NCI-H774 (cell line): ENCODE measurements at regions not wholly inside any gene's neighbourhood (a gene's known extent, or its start where the extent isn't known, plus 50 kb on each side); places are given as distances from the start of the nearest gene placed in this dataset.

Experiments
- DNase-seq: peaks from one replicate; lab custom pipeline; 2025; lab: John Stamatoyannopoulos, UW

- DNase-seq, result no peak
Measured at GRCh38 chr17:72208832-72209231, 88.0 kb downstream of the SOX9 start.

GRCh38 chr17:72212041-72212440 lies 91.2 kb downstream of the SOX9 start:
- no peak for DNase-seq

- DNase-seq, result no peak
Measured at GRCh38 chr17:72215490-72215889, 94.7 kb downstream of the SOX9 start.

GRCh38 chr17:72215928-72216327 lies 95.1 kb downstream of the SOX9 start:
- no peak for DNase-seq

GRCh38 chr17:72219137-72219823 lies 98.5 kb downstream of the SOX9 start:
- no peak for DNase-seq

GRCh38 chr17:72219824-72220493 lies 99.1 kb downstream of the SOX9 start:
- no peak for DNase-seq

GRCh38 chr17:72222661-72223380 lies 102.0 kb downstream of the SOX9 start:
- no peak for DNase-seq

GRCh38 chr17:72223866-72224291 lies 103.1 kb downstream of the SOX9 start:
- DNase-seq, result no peak

GRCh38 chr17:72226322-72226721 lies 105.5 kb downstream of the SOX9 start:
- no peak for DNase-seq

- no peak for DNase-seq
Measured at GRCh38 chr17:72233986-72234385, 113.2 kb downstream of the SOX9 start.

GRCh38 chr17:72234985-72235384 lies 114.2 kb downstream of the SOX9 start:
- DNase-seq, result no peak

GRCh38 chr17:72236980-72237633 lies 116.3 kb downstream of the SOX9 start:
- no peak for DNase-seq

- DNase-seq, result no peak
Measured at GRCh38 chr17:72238157-72238673, 117.4 kb downstream of the SOX9 start.

GRCh38 chr17:72239548-72239947 lies 118.7 kb downstream of the SOX9 start:
- no peak for DNase-seq

GRCh38 chr17:72240333-72240732 lies 119.5 kb downstream of the SOX9 start:
- DNase-seq, result no peak

- DNase-seq, result no peak
Measured at GRCh38 chr17:72244494-72244893, 123.7 kb downstream of the SOX9 start.

- DNase-seq, result no peak
Measured at GRCh38 chr17:72244956-72245355, 124.1 kb downstream of the SOX9 start.

- DNase-seq, result no peak
Measured at GRCh38 chr17:72249441-72249840, 128.6 kb downstream of the SOX9 start.

GRCh38 chr17:72250206-72250605 lies 129.4 kb downstream of the SOX9 start:
- DNase-seq, result no peak

GRCh38 chr17:72253597-72253996 lies 132.8 kb downstream of the SOX9 start:
- DNase-seq, result no peak

- no peak for DNase-seq
Measured at GRCh38 chr17:72254808-72255449, 134.1 kb downstream of the SOX9 start.

- DNase-seq, result peak; percentile 15
Measured at GRCh38 chr17:72255481-72255880, 134.7 kb downstream of the SOX9 start.
